Tibial nerve (tissue), 4 donors: ENCODE measurements at regions not wholly inside any gene's neighbourhood (a gene's known extent, or its start where the extent isn't known, plus 50 kb on each side); places are given as distances from the start of the nearest gene placed in this dataset.

ENCODE experiments used
- DNase-seq, 2 donors: peaks; one replicate each; pipeline ENCODE4 v3.0.0-alpha.2; 2019; ENCODE audit warnings: low spot score in 2 of 2
- H3K27ac ChIP-seq, 4 donors: fragments of 200-600 bp; sonication (generic) in 3 of 4; one replicate each; pipeline ENCODE4 v1.5.1; 2017 to 2019; ENCODE audit warnings: mild to moderate bottlenecking in 1 of 4
- H3K27me3 ChIP-seq, 2 donors: fragments of 200-600 bp; sonication (generic) in 1 of 2; one replicate each; pipeline versions ENCODE4 v1.5.1 to v1.6.0; 2017 to 2019
- H3K36me3 ChIP-seq, 3 donors: fragments of 200-600 bp; sonication (generic); one replicate each; pipeline ENCODE4 v1.5.1; 2018 to 2019
- H3K4me1 ChIP-seq, 4 donors: fragments of 200-600 bp; sonication (generic) in 3 of 4; one replicate each; pipeline ENCODE4 v1.5.1; 2017 to 2019
- H3K4me3 ChIP-seq, 4 donors: fragments of 200-600 bp; sonication (generic) in 3 of 4; one replicate each; pipeline ENCODE4 v1.5.1; 2017 to 2019; ENCODE audit warnings: mild to moderate bottlenecking in 1 of 4, moderate library complexity in 1 of 4
- H3K9me3 ChIP-seq, 4 donors: fragments of 200-600 bp; sonication (generic) in 3 of 4; one replicate each; pipeline ENCODE4 v1.5.1; 2017 to 2019
- CTCF ChIP-seq, 5 experiments: fragments of 200-600 bp in 3 of 5; fragments of 450-650 bp in 2 of 5; sonication (generic) in 3 of 5; IDR thresholded peaks; one replicate each; pipeline ENCODE4 v1.5.1; 2016 to 2019; ENCODE audit warnings: antibody characterized with exemption in 5 of 5, mild to moderate bottlenecking in 3 of 5, moderate library complexity in 2 of 5
- EP300 ChIP-seq, 2 donors: sonication (generic); formaldehyde crosslinking; IDR thresholded peaks; one replicate each; pipeline ENCODE4 v1.6.1; 2017; ENCODE audit warnings: antibody characterized with exemption in 2 of 2, mild to moderate bottlenecking in 1 of 2
- POLR2A ChIP-seq, 2 donors: fragments of 450-650 bp; IDR thresholded peaks; one replicate each; pipeline ENCODE4 v1.6.1; 2017; ENCODE audit warnings: antibody characterized with exemption in 2 of 2, mild to moderate bottlenecking in 2 of 2, moderate library complexity in 2 of 2
- WGBS, 2 donors: methylation state at CpG; one replicate each; pipeline ENCODE4 v1.1.5; 2018; 5-methylcytosine and 5-hydroxymethylcytosine counted together

GRCh38 chr12:30269496-30269895 lies 426.2 kb downstream of the IPO8 start:
- no peak for DNase-seq
- no peak for TF ChIP-seq EP300 (IDR thresholded peaks at IDR 0.05)
- no peak for TF ChIP-seq CTCF (IDR thresholded peaks at IDR 0.05)
- no peak for TF ChIP-seq POLR2A (IDR thresholded peaks at IDR 0.05)
- H3K36me3 ChIP-seq, result no peaks in the 10 kb centered on the region
- H3K27me3 ChIP-seq, result no peaks in the 10 kb centered on the region
- H3K27ac ChIP-seq, result no peak overlapping the region
- peaks cover 0 to 12% (median 0%) of the 10 kb centered on the region in 4 donors for H3K9me3 ChIP-seq
- no peak overlapping the region for H3K4me3 ChIP-seq
- no peaks in the 10 kb centered on the region for H3K4me1 ChIP-seq

GRCh38 chr12:30268041-30268440 lies 427.6 kb downstream of the IPO8 start:
- H3K9me3 ChIP-seq, result peaks cover 0 to 10% (median 0%) of the 10 kb centered on the region in 4 donors
- 50 to 53% methylated on average over 2 of the region's 2 CpGs for WGBS, 2 donors
- H3K4me1 ChIP-seq, result no peaks in the 10 kb centered on the region
- H3K27me3 ChIP-seq, result no peaks in the 10 kb centered on the region
- no peak overlapping the region for H3K4me3 ChIP-seq
- H3K27ac ChIP-seq, result no peak overlapping the region
- TF ChIP-seq POLR2A (IDR thresholded peaks at IDR 0.05) (no peak), EP300 (IDR thresholded peaks at IDR 0.05) (no peak), CTCF (IDR thresholded peaks at IDR 0.05) (no peak)
- no peak for DNase-seq
- no peaks in the 10 kb centered on the region for H3K36me3 ChIP-seq

GRCh38 chr12:30263434-30263833 lies 432.2 kb downstream of the IPO8 start:
- no peak for TF ChIP-seq CTCF (IDR thresholded peaks at IDR 0.05)
- TF ChIP-seq POLR2A (IDR thresholded peaks at IDR 0.05), result no peak
- TF ChIP-seq EP300 (IDR thresholded peaks at IDR 0.05), result no peak
- H3K4me3 ChIP-seq, result no peak overlapping the region
- 67% methylated on average over 2 of the region's 2 CpGs; no CpG with 5 or more reads in 1 of the 2 donors for WGBS, 2 donors
- DNase-seq, result no peak
- no peaks in the 10 kb centered on the region for H3K36me3 ChIP-seq
- H3K27me3 ChIP-seq, result no peaks in the 10 kb centered on the region
- H3K9me3 ChIP-seq, result no peaks in the 10 kb centered on the region
- H3K27ac ChIP-seq, result no peak overlapping the region
- H3K4me1 ChIP-seq, result no peaks in the 10 kb centered on the region

GRCh38 chr12:30257618-30258017 lies 438.1 kb downstream of the IPO8 start:
- H3K27me3 ChIP-seq, result no peaks in the 10 kb centered on the region
- no peaks in the 10 kb centered on the region for H3K9me3 ChIP-seq

GRCh38 chr12:30251546-30251945 lies 444.1 kb downstream of the IPO8 start:
- no peak overlapping the region for H3K27ac ChIP-seq
- no peaks in the 10 kb centered on the region for H3K4me1 ChIP-seq
- H3K9me3 ChIP-seq, result no peaks in the 10 kb centered on the region
- no peaks in the 10 kb centered on the region for H3K27me3 ChIP-seq
- no peak for DNase-seq
- no peaks in the 10 kb centered on the region for H3K36me3 ChIP-seq
- no peak overlapping the region for H3K4me3 ChIP-seq
- 60 to 62% methylated on average over 5 of the region's 5 CpGs for WGBS, 2 donors
- no peak for TF ChIP-seq EP300 (IDR thresholded peaks at IDR 0.05)
- TF ChIP-seq POLR2A (IDR thresholded peaks at IDR 0.05), result no peak
- no peak for TF ChIP-seq CTCF (IDR thresholded peaks at IDR 0.05)

More at GRCh38 chr12:30257618-30258017, 438.1 kb downstream of the IPO8 start:
- WGBS, 2 donors, result 67 to 71% methylated on average over 1 of the region's 1 CpG
- H3K4me1 ChIP-seq, result no peaks in the 10 kb centered on the region
- TF ChIP-seq EP300 (IDR thresholded peaks at IDR 0.05) (no peak), CTCF (IDR thresholded peaks at IDR 0.05) (no peak), POLR2A (IDR thresholded peaks at IDR 0.05) (no peak)
- DNase-seq, result no peak
- H3K27ac ChIP-seq, result no peak overlapping the region
- no peak overlapping the region for H3K4me3 ChIP-seq
- H3K36me3 ChIP-seq, result no peaks in the 10 kb centered on the region
